ENCODE measurements at regions not wholly inside any gene's neighbourhood (a gene's known extent, or its start where the extent isn't known, plus 50 kb on each side); places are given as distances from the start of the nearest gene placed in this dataset.
"Not testable (repeated sequence)": the region's sequence is repeated elsewhere in the genome, so short reads cannot be mapped to it uniquely, and the experiment has no call there.

GRCh38 chr2:208751663-208752415 lies 345.2 kb downstream of the PTH2R start:
- DNase-seq; POLR2A ChIA-PET; H3K27me3 Mint-ChIP-seq; CTCF ChIA-PET; H3K4me1 Mint-ChIP-seq; H3K36me3 Mint-ChIP-seq (ENCODE audit: low read depth); H3K9me3 Mint-ChIP-seq; H3K27ac Mint-ChIP-seq; H3K4me3 Mint-ChIP-seq: not testable (repeated sequence)

- H3K9me3 Mint-ChIP-seq: peaks cover 3% of the 10 kb centered on the region
- no peak overlapping the region for H3K4me3 Mint-ChIP-seq
- H3K27ac Mint-ChIP-seq: no peak overlapping the region
- POLR2A ChIA-PET: no interaction called here
- CTCF ChIA-PET: no interaction called here
- no peaks in the 10 kb centered on the region for H3K4me1 Mint-ChIP-seq
- H3K36me3 Mint-ChIP-seq (ENCODE audit: low read depth): no peaks in the 10 kb centered on the region
- no peaks in the 10 kb centered on the region for H3K27me3 Mint-ChIP-seq
- DNase-seq: no peak
These were observed 350.8 kb downstream of the PTH2R start for GRCh38 chr2:208757364-208757763.

GRCh38 chr2:208773074-208773473 lies 366.5 kb downstream of the PTH2R start:
- H3K36me3 Mint-ChIP-seq (ENCODE audit: low read depth); POLR2A ChIA-PET; H3K4me3 Mint-ChIP-seq; CTCF ChIA-PET; H3K9me3 Mint-ChIP-seq; DNase-seq; H3K4me1 Mint-ChIP-seq; H3K27me3 Mint-ChIP-seq; H3K27ac Mint-ChIP-seq: not testable (repeated sequence)

GRCh38 chr2:208781166-208781565 lies 374.6 kb downstream of the PTH2R start:
- Mint-ChIP-seq H3K27me3 (no peaks in the 10 kb centered on the region), H3K9me3 (peaks cover 5% of the 10 kb centered on the region), H3K4me3 (no peak overlapping the region), H3K4me1 (no peaks in the 10 kb centered on the region), H3K27ac (no peak overlapping the region), H3K36me3 (ENCODE audit: low read depth) (no peaks in the 10 kb centered on the region)
- DNase-seq: no peak
- ChIA-PET CTCF (no interaction called here), POLR2A (no interaction called here)

GRCh38 chr2:208782097-208782496 lies 375.5 kb downstream of the PTH2R start:
- H3K9me3 Mint-ChIP-seq: no peaks in the 10 kb centered on the region
- H3K4me3 Mint-ChIP-seq: no peak overlapping the region
- CTCF ChIA-PET: interaction anchor here (0.8 kb wide), 1 partner anchor 268 kb away, joined by 3 read pairs; no protein-coding TSS in a partner anchor
- H3K27ac Mint-ChIP-seq: no peak overlapping the region
- no peaks in the 10 kb centered on the region for H3K4me1 Mint-ChIP-seq
- H3K36me3 Mint-ChIP-seq (ENCODE audit: low read depth): no peaks in the 10 kb centered on the region
- H3K27me3 Mint-ChIP-seq: no peaks in the 10 kb centered on the region
- POLR2A ChIA-PET: no interaction called here
- no peak for DNase-seq

DNA sequence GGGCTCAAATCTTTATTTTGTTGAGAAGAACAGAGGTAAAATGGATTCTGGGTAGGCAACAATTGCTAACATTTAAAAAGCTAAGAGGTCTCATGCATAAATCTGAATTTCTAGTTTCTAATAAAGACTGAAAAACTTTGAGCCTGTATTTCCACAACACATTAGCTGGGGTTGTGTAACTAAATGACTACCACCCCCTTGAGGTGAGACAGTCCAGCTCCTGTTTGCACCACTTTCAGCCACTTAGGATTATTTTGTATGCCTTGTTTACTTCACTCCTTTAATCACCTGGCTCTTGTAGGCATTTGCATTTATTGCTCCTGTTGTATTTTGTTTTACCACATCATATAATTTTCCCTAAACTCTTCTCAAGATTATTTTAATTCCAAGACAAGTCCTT lies 376.6 kb downstream of the PTH2R start:
- no peak for DNase-seq
- no peaks in the 10 kb centered on the region for H3K4me1 Mint-ChIP-seq
- H3K36me3 Mint-ChIP-seq (ENCODE audit: low read depth): no peaks in the 10 kb centered on the region
- no peak overlapping the region for H3K4me3 Mint-ChIP-seq
- ChIA-PET POLR2A (no interaction called here), CTCF (no interaction called here)
- H3K27me3 Mint-ChIP-seq: no peaks in the 10 kb centered on the region
- H3K9me3 Mint-ChIP-seq: no peaks in the 10 kb centered on the region
- no peak overlapping the region for H3K27ac Mint-ChIP-seq

- H3K4me3 Mint-ChIP-seq; H3K27ac Mint-ChIP-seq; H3K36me3 Mint-ChIP-seq (ENCODE audit: low read depth); POLR2A ChIA-PET; H3K4me1 Mint-ChIP-seq; DNase-seq; CTCF ChIA-PET; H3K9me3 Mint-ChIP-seq; H3K27me3 Mint-ChIP-seq: not testable (repeated sequence)
These were observed 378.2 kb downstream of the PTH2R start for GRCh38 chr2:208784774-208785173.

DNA sequence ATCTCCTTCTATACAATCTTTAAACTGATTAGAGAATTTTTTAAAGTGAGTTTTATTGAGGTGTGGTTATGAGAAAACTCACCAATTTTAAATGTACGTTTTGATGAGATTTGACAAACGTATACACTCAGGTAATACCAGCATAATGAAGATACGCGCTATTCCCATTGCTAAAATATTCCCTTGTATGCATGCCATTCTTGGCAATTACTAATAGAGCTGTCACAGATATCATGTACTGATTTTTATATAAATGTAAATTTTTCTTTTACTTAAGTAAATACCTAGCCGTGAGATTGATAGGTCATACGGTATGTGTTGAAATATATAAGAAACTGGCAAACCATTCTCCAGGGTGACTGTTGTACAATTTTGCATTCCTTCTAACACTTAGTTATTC lies 384.7 kb downstream of the PTH2R start:
- no peaks in the 10 kb centered on the region for H3K9me3 Mint-ChIP-seq
- POLR2A ChIA-PET: no interaction called here
- no peaks in the 10 kb centered on the region for H3K27me3 Mint-ChIP-seq
- CTCF ChIA-PET: no interaction called here
- H3K4me1 Mint-ChIP-seq: no peaks in the 10 kb centered on the region
- H3K27ac Mint-ChIP-seq: no peak overlapping the region
- no peak for DNase-seq
- H3K36me3 Mint-ChIP-seq (ENCODE audit: low read depth): no peaks in the 10 kb centered on the region
- H3K4me3 Mint-ChIP-seq: no peak overlapping the region

- ChIA-PET CTCF (no interaction called here), POLR2A (no interaction called here)
- Mint-ChIP-seq H3K4me1 (no peaks in the 10 kb centered on the region), H3K27ac (no peak overlapping the region), H3K4me3 (no peak overlapping the region), H3K9me3 (no peaks in the 10 kb centered on the region), H3K27me3 (no peaks in the 10 kb centered on the region), H3K36me3 (ENCODE audit: low read depth) (no peaks in the 10 kb centered on the region)
- no peak for DNase-seq
These were observed 386.2 kb downstream of the PTH2R start for GRCh38 chr2:208792766-208793165.

DNA sequence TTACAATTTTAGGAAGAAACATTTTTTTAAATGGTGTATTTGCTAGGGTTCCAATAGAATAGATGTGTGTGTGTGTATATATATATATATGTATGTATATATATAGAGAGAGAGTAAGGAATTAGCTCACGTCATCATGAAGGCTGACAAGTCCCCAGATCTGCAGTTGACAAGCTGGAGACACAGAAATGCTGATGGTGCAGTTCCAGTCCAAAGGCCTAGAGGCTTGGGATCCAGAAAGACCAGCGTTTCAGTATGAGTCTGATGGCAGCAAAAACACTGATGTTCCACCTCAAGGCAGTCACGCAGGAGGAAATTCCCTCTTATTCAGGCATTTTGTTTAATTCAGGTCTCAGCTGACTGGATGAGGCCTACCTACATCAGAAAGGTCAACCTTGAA lies 386.8 kb downstream of the PTH2R start:
- Mint-ChIP-seq H3K27ac (no peak overlapping the region), H3K9me3 (no peaks in the 10 kb centered on the region), H3K27me3 (no peaks in the 10 kb centered on the region), H3K4me1 (no peaks in the 10 kb centered on the region), H3K36me3 (ENCODE audit: low read depth) (no peaks in the 10 kb centered on the region), H3K4me3 (no peak overlapping the region)
- no peak for DNase-seq
- CTCF ChIA-PET: no interaction called here
- POLR2A ChIA-PET: no interaction called here

GRCh38 chr2:208794288-208794975 lies 387.8 kb downstream of the PTH2R start:
- H3K27ac Mint-ChIP-seq: no peak overlapping the region
- H3K9me3 Mint-ChIP-seq: no peaks in the 10 kb centered on the region
- H3K27me3 Mint-ChIP-seq: no peaks in the 10 kb centered on the region
- no peak for DNase-seq
- H3K36me3 Mint-ChIP-seq (ENCODE audit: low read depth): no peaks in the 10 kb centered on the region
- H3K4me3 Mint-ChIP-seq: no peak overlapping the region
- ChIA-PET POLR2A (no interaction called here), CTCF (no interaction called here)
- no peaks in the 10 kb centered on the region for H3K4me1 Mint-ChIP-seq

DNA sequence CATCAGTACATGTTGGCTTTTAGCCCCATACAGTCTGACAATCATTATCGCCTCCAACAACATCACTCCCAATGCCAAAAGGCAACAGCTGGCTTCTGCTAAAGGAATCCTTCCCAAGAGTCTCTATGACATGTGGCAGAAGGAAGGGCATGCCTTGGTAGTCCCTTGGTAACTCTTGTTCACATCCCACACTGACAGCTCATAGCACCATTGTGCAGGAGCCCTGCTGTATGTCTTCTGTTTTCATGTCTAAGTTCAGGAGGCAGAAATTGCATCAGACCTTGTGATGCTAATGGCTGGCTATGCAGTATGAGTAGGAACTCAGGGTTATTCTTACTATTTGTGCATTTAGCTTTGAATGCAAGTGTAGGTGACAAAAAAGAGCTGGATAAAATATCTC lies 392.1 kb downstream of the PTH2R start:
- no peaks in the 10 kb centered on the region for H3K36me3 Mint-ChIP-seq (ENCODE audit: low read depth)
- ChIA-PET POLR2A (no interaction called here), CTCF (interaction anchor here (0.5 kb wide), 1 partner anchor 640 kb away, joined by 3 read pairs; no protein-coding TSS in a partner anchor)
- H3K27ac Mint-ChIP-seq: no peak overlapping the region
- no peak for DNase-seq
- no peaks in the 10 kb centered on the region for H3K4me1 Mint-ChIP-seq
- H3K4me3 Mint-ChIP-seq: no peak overlapping the region
- no peaks in the 10 kb centered on the region for H3K27me3 Mint-ChIP-seq
- peaks cover 3% of the 10 kb centered on the region for H3K9me3 Mint-ChIP-seq

DNA sequence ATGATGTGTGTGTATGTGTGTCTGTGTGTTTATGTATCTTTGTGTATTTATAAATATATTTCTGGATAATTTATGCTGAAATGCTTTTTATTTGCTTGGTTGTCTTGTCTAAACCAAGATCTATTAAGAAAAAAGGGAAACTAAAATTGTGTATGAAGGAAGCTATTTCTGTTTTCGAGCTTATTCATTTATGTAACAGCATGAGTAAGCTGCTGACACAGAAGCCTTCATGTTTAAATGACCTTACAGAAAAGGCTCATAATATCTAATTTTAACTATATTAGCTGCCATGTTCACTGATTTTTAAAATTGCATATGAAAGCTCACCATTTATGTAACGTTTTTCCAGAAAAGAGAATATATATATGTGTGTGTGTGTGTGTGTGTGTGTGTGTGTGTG lies 392.8 kb downstream of the PTH2R start:
- no peak overlapping the region for H3K27ac Mint-ChIP-seq
- H3K36me3 Mint-ChIP-seq (ENCODE audit: low read depth): no peaks in the 10 kb centered on the region
- DNase-seq: no peak
- H3K27me3 Mint-ChIP-seq: no peaks in the 10 kb centered on the region
- H3K9me3 Mint-ChIP-seq: peaks cover 3% of the 10 kb centered on the region
- CTCF ChIA-PET: no interaction called here
- no peak overlapping the region for H3K4me3 Mint-ChIP-seq
- no peaks in the 10 kb centered on the region for H3K4me1 Mint-ChIP-seq
- POLR2A ChIA-PET: no interaction called here

GRCh38 chr2:208800887-208801286 lies 394.3 kb downstream of the PTH2R start:
- H3K4me3 Mint-ChIP-seq: not testable (repeated sequence)

More at GRCh38 chr2:208800887-208801286, 394.3 kb downstream of the PTH2R start:
- CTCF ChIA-PET; POLR2A ChIA-PET; H3K4me1 Mint-ChIP-seq; H3K36me3 Mint-ChIP-seq (ENCODE audit: low read depth); DNase-seq; H3K9me3 Mint-ChIP-seq; H3K27ac Mint-ChIP-seq; H3K27me3 Mint-ChIP-seq: not testable (repeated sequence)
